Upper lobe of left lung (tissue), 6 donors: ENCODE measurements at regions not wholly inside any gene's neighbourhood (a gene's known extent, or its start where the extent isn't known, plus 50 kb on each side); places are given as distances from the start of the nearest gene placed in this dataset.

Source experiments
- ATAC-seq, 2 donors: fragments of 200-7000 bp; cut with Tn5 transposase; one replicate each; pipeline ENCODE4 v1.9.1; 2022; ENCODE audit warnings: mild to moderate bottlenecking in 2 of 2, moderate library complexity in 2 of 2; ENCODE audit not compliant: low FRiP score in 2 of 2
- DNase-seq, 2 donors: peaks; one replicate each; pipeline ENCODE4 v3.0.0-alpha.2; 2019 to 2020
- H3K27ac ChIP-seq, 4 donors: fragments of 200-600 bp; sonication (generic); one replicate each; pipeline ENCODE4 v1.5.1; 2016 to 2019
- H3K27me3 ChIP-seq, 4 donors: fragments of 200-600 bp; sonication (generic); one replicate each; pipeline ENCODE4 v1.5.1; 2017 to 2019
- H3K36me3 ChIP-seq, 4 donors: fragments of 200-600 bp; sonication (generic); one replicate each; pipeline ENCODE4 v1.5.1; 2016 to 2019
- H3K4me1 ChIP-seq, 4 donors: fragments of 200-600 bp; sonication (generic); one replicate each; pipeline ENCODE4 v1.5.1; 2018 to 2019
- H3K4me3 ChIP-seq, 4 donors: fragments of 200-600 bp; sonication (generic); one replicate each; pipeline ENCODE4 v1.5.1; 2017 to 2019; ENCODE audit warnings: mild to moderate bottlenecking in 2 of 4, moderate library complexity in 1 of 4
- H3K9me3 ChIP-seq, 4 donors: fragments of 200-600 bp; sonication (generic); one replicate each; pipeline ENCODE4 v1.5.1; 2018 to 2019
- CTCF ChIP-seq, 6 experiments: fragments of 450-650 bp in 4 of 6; fragments of 200-600 bp in 2 of 6; sonication (generic) in 2 of 6; IDR thresholded peaks; one replicate each; pipeline ENCODE4 v1.5.1; 2016 to 2019; ENCODE audit warnings: antibody characterized with exemption in 6 of 6
- EP300 ChIP-seq, 4 donors: sonication (generic); formaldehyde crosslinking; IDR thresholded peaks; one replicate each; pipeline ENCODE4 v1.5.1; 2017; ENCODE audit warnings: antibody characterized with exemption in 4 of 4, control low read depth in 2 of 4
- POLR2A ChIP-seq, 4 donors: fragments of 450-650 bp; IDR thresholded peaks; one replicate each; pipeline ENCODE4 v1.5.1; 2016 to 2017; ENCODE audit warnings: antibody characterized with exemption in 4 of 4, mild to moderate bottlenecking in 2 of 4
- POLR2AphosphoS5 ChIP-seq, 2 donors: sonication (generic); formaldehyde crosslinking; IDR thresholded peaks; one replicate each; pipeline ENCODE4 v1.5.1; 2017; ENCODE audit warnings: antibody characterized with exemption in 2 of 2
- WGBS, 2 donors: methylation state at CpG; one replicate each; pipeline ENCODE4 v1.1.5; 2017 to 2018; 5-methylcytosine and 5-hydroxymethylcytosine counted together
- donor health status: DM: no; HTN: no; CAD: no; lungs with moderate emphysema.
- donor health status: DM: no; HTN: yes; CAD: no; lungs with severe emphysema.

- no peaks in the 10 kb centered on the region for H3K27me3 ChIP-seq
- WGBS, 2 donors: 86 to 90% methylated on average over 1 of the region's 1 CpG
- H3K4me3 ChIP-seq: no peak overlapping the region
- TF ChIP-seq EP300 (IDR thresholded peaks at IDR 0.05) (no peak), POLR2AphosphoS5 (IDR thresholded peaks at IDR 0.05) (no peak), CTCF (IDR thresholded peaks at IDR 0.05) (no peak), POLR2A (IDR thresholded peaks at IDR 0.05) (no peak)
- H3K36me3 ChIP-seq: no peaks in the 10 kb centered on the region
- no peaks in the 10 kb centered on the region for H3K9me3 ChIP-seq
- ATAC-seq (no peak), DNase-seq (no peak)
- H3K27ac ChIP-seq: no peak overlapping the region
- H3K4me1 ChIP-seq: no peaks in the 10 kb centered on the region
Measured at GRCh38 chr1:194164755-194165154, 978.3 kb upstream of the B3GALT2 start.

GRCh38 chr1:194161591-194161990, 975.2 kb upstream of the B3GALT2 start:
- no peak for ATAC-seq

GRCh38 chr1:194159941-194160340, 973.5 kb upstream of the B3GALT2 start:
- no peak for TF ChIP-seq POLR2A (IDR thresholded peaks at IDR 0.05)
- TF ChIP-seq EP300 (IDR thresholded peaks at IDR 0.05): no peak
- no peak for TF ChIP-seq CTCF (IDR thresholded peaks at IDR 0.05)
- TF ChIP-seq POLR2AphosphoS5 (IDR thresholded peaks at IDR 0.05): no peak
- no peak overlapping the region for H3K27ac ChIP-seq
- no peaks in the 10 kb centered on the region for H3K27me3 ChIP-seq
- DNase-seq (no peak), ATAC-seq (no peak)
- no peaks in the 10 kb centered on the region for H3K36me3 ChIP-seq
- H3K4me1 ChIP-seq: no peaks in the 10 kb centered on the region
- no peak overlapping the region for H3K4me3 ChIP-seq
- peaks cover 0 to 4% (median 0%) of the 10 kb centered on the region in 4 donors for H3K9me3 ChIP-seq

More at GRCh38 chr1:194161591-194161990, 975.2 kb upstream of the B3GALT2 start:
- H3K36me3 ChIP-seq: no peaks in the 10 kb centered on the region
- 53 to 62% methylated on average over 1 of the region's 1 CpG for WGBS, 2 donors
- TF ChIP-seq CTCF (IDR thresholded peaks at IDR 0.05): no peak
- no peak for TF ChIP-seq EP300 (IDR thresholded peaks at IDR 0.05)
- no peak for TF ChIP-seq POLR2AphosphoS5 (IDR thresholded peaks at IDR 0.05)
- no peak for TF ChIP-seq POLR2A (IDR thresholded peaks at IDR 0.05)
- no peak overlapping the region for H3K4me3 ChIP-seq
- H3K9me3 ChIP-seq: peaks cover 0 to 4% (median 0%) of the 10 kb centered on the region in 4 donors
- no peak for DNase-seq
- H3K27me3 ChIP-seq: no peaks in the 10 kb centered on the region
- H3K27ac ChIP-seq: no peak overlapping the region
- H3K4me1 ChIP-seq: no peaks in the 10 kb centered on the region

GRCh38 chr1:194155962-194156361, 969.5 kb upstream of the B3GALT2 start:
- Histone ChIP-seq H3K27ac (no peak overlapping the region), H3K9me3 (peaks cover 0 to 4% (median 0%) of the 10 kb centered on the region in 4 donors), H3K4me3 (no peak overlapping the region), H3K36me3 (no peaks in the 10 kb centered on the region), H3K4me1 (no peaks in the 10 kb centered on the region), H3K27me3 (no peaks in the 10 kb centered on the region)
- DNase-seq (no peak), ATAC-seq (no peak)
- WGBS, 2 donors: 69 to 73% methylated on average over 3 of the region's 3 CpGs
- TF ChIP-seq CTCF (IDR thresholded peaks at IDR 0.05) (no peak), EP300 (IDR thresholded peaks at IDR 0.05) (no peak), POLR2AphosphoS5 (IDR thresholded peaks at IDR 0.05) (no peak), POLR2A (IDR thresholded peaks at IDR 0.05) (no peak)

- no peaks in the 10 kb centered on the region for H3K27me3 ChIP-seq
Measured at GRCh38 chr1:194151056-194151455, 964.6 kb upstream of the B3GALT2 start.

More at GRCh38 chr1:194151056-194151455, 964.6 kb upstream of the B3GALT2 start:
- no peaks in the 10 kb centered on the region for H3K36me3 ChIP-seq
- WGBS, 2 donors: 76 to 86% methylated on average over 1 of the region's 1 CpG
- ATAC-seq: no peak
- H3K27ac ChIP-seq: no peak overlapping the region
- no peaks in the 10 kb centered on the region for H3K9me3 ChIP-seq
- H3K4me1 ChIP-seq: no peaks in the 10 kb centered on the region
- TF ChIP-seq POLR2A (IDR thresholded peaks at IDR 0.05) (no peak), POLR2AphosphoS5 (IDR thresholded peaks at IDR 0.05) (no peak), EP300 (IDR thresholded peaks at IDR 0.05) (no peak), CTCF (IDR thresholded peaks at IDR 0.05) (no peak)
- no peak overlapping the region for H3K4me3 ChIP-seq
- DNase-seq: no peak
